Spleen (tissue), 11 donors: ENCODE measurements at regions not wholly inside any gene's neighbourhood (a gene's known extent, or its start where the extent isn't known, plus 50 kb on each side); places are given as distances from the start of the nearest gene placed in this dataset.

ENCODE experiments used
- DNase-seq: peaks from one replicate; pipeline ENCODE4 v3.0.0-alpha.2; 2020
- H3K27ac ChIP-seq, 8 donors: fragments of 200-600 bp; sonication (generic) in 7 of 8; 1 replicate in 4 of 8; 2 replicates in 4 of 8; pipeline versions ENCODE4 v1.5.0 to v1.8.0; 2016 to 2021; ENCODE audit warnings: inconsistent platforms in 4 of 8, mild to moderate bottlenecking in 4 of 8, moderate library complexity in 1 of 8
- H3K27me3 ChIP-seq, 7 donors: fragments of 200-600 bp; sonication (generic) in 6 of 7; replicated peaks in 1 of 7; 1 replicate in 4 of 7; 2 replicates in 3 of 7; pipeline versions ENCODE4 v1.5.0 to v1.8.0; 2016 to 2021; ENCODE audit warnings: inconsistent platforms in 3 of 7, mild to moderate bottlenecking in 1 of 7
- H3K36me3 ChIP-seq, 6 donors: fragments of 200-600 bp; sonication (generic) in 5 of 6; 1 replicate in 4 of 6; 2 replicates in 2 of 6; pipeline versions ENCODE4 v1.5.0 to v1.8.0; 2016 to 2021; ENCODE audit warnings: inconsistent platforms in 2 of 6
- H3K4me1 ChIP-seq, 6 donors: fragments of 200-600 bp; sonication (generic) in 5 of 6; 1 replicate in 3 of 6; 2 replicates in 3 of 6; pipeline versions ENCODE4 v1.5.0 to v1.8.0; 2016 to 2021; ENCODE audit warnings: inconsistent platforms in 3 of 6
- H3K4me3 ChIP-seq, 8 donors: fragments of 200-600 bp; sonication (generic) in 7 of 8; 1 replicate in 4 of 8; 2 replicates in 4 of 8; pipeline versions ENCODE4 v1.5.0 to v1.8.0; 2016 to 2021; ENCODE audit warnings: inconsistent platforms in 4 of 8, mild to moderate bottlenecking in 4 of 8, moderate library complexity in 2 of 8
- H3K9me3 ChIP-seq, 8 donors: fragments of 200-600 bp; sonication (generic) in 7 of 8; 1 replicate in 4 of 8; 2 replicates in 4 of 8; pipeline versions ENCODE4 v1.5.0 to v1.8.0; 2016 to 2021; ENCODE audit warnings: inconsistent platforms in 4 of 8
- CTCF ChIP-seq, 11 experiments: fragments of 200-600 bp in 7 of 11; fragments of 450-650 bp in 4 of 11; sonication (generic) in 4 of 11; IDR thresholded peaks in 8 of 11; conservative IDR thresholded peaks in 3 of 11; 1 replicate in 7 of 11; 2 replicates in 4 of 11; pipeline versions ENCODE4 v1.4.0 to v1.8.0; 2016 to 2021; ENCODE audit warnings: antibody characterized with exemption in 11 of 11, inconsistent platforms in 4 of 11, mild to moderate bottlenecking in 1 of 11
- POLR2A ChIP-seq, 3 donors: fragments of 450-650 bp; IDR thresholded peaks; one replicate each; pipeline ENCODE4 v1.5.1; 2017; ENCODE audit warnings: antibody characterized with exemption in 3 of 3, mild to moderate bottlenecking in 1 of 3
- POLR2AphosphoS5 ChIP-seq, 3 donors: sonication (generic); formaldehyde crosslinking; IDR thresholded peaks; one replicate each; pipeline ENCODE4 v1.5.1; 2017; ENCODE audit warnings: antibody characterized with exemption in 3 of 3
- WGBS, 5 donors: extraction: QIAGEN DNeasy Blood & Tissue Kit in 3 of 5; methylation state at CpG; one replicate each; pipeline versions ENCODE4 v1.1.5 to v1.1.7; 2013 to 2018; 5-methylcytosine and 5-hydroxymethylcytosine counted together
- intact Hi-C: fragments of 100-400 bp; cut with DNase I; formaldehyde crosslinking; loops from one replicate; pipeline ENCODE4 v1.15.0; 2023; ENCODE audit warnings: low total_unique reads
- donor health status: healthy with polysubstance abuse.
- donor health status: DM: no; HTN: no; CAD: no; lungs with moderate emphysema.
- donor health status: DM: no; HTN: no; CAD: no.
- donor health status: Bipolar disorder and iron deficiency.
- donor health status: healthy.
- donor health status: DM: no; HTN: no; CAD: no.
- donor health status: DM: yes; HTN: yes; CAD: no.

GRCh38 chr17:27232328-27232727 lies 61.6 kb upstream of the WSB1 start:
- peaks cover 0 to 18% (median 2%) of the 10 kb centered on the region in 6 donors for H3K4me1 ChIP-seq
- WGBS, 5 donors, result 83 to 92% (median 87%) methylated on average over 5 of the region's 5 CpGs
- no peaks in the 10 kb centered on the region for H3K27me3 ChIP-seq
- DNase-seq, result no peak
- TF ChIP-seq POLR2A (IDR thresholded peaks at IDR 0.05) (no peak), POLR2AphosphoS5 (IDR thresholded peaks at IDR 0.05) (no peak), CTCF (IDR thresholded peaks at IDR 0.05 in 8 of 11, conservative IDR thresholded peaks at IDR 0.05 in 3 of 11) (no peak)
- no peaks in the 10 kb centered on the region for H3K36me3 ChIP-seq
- intact Hi-C loops, result no loop called here
- H3K4me3 ChIP-seq, result no peak overlapping the region
- H3K9me3 ChIP-seq, result no peaks in the 10 kb centered on the region
- no peak overlapping the region for H3K27ac ChIP-seq

- no peaks in the 10 kb centered on the region for H3K27me3 ChIP-seq
- H3K36me3 ChIP-seq, result no peaks in the 10 kb centered on the region
- WGBS, 5 donors, result 64 to 74% (median 68%) methylated on average over 3 of the region's 3 CpGs
- intact Hi-C loops, result no loop called here
- H3K4me1 ChIP-seq, result peaks cover 0 to 26% (median 2%) of the 10 kb centered on the region in 6 donors
- no peak overlapping the region for H3K4me3 ChIP-seq
- H3K27ac ChIP-seq, result no peak overlapping the region
- no peaks in the 10 kb centered on the region for H3K9me3 ChIP-seq
- DNase-seq, result no peak
- no peak for TF ChIP-seq POLR2A (IDR thresholded peaks at IDR 0.05)
- no peak for TF ChIP-seq CTCF (IDR thresholded peaks at IDR 0.05 in 8 of 11, conservative IDR thresholded peaks at IDR 0.05 in 3 of 11)
- TF ChIP-seq POLR2AphosphoS5 (IDR thresholded peaks at IDR 0.05), result no peak
These were observed 60.9 kb upstream of the WSB1 start for GRCh38 chr17:27233059-27233458.

- Histone ChIP-seq H3K36me3 (no peaks in the 10 kb centered on the region), H3K4me1 (peaks cover 2 to 33% (median 5%) of the 10 kb centered on the region in 6 donors), H3K9me3 (no peaks in the 10 kb centered on the region), H3K4me3 (no peak overlapping the region), H3K27me3 (no peaks in the 10 kb centered on the region), H3K27ac (no peak overlapping the region)
- 40 to 68% (median 57%) methylated on average over 5 of the region's 5 CpGs for WGBS, 5 donors
- intact Hi-C loops, result no loop called here
- DNase-seq, result no peak
- TF ChIP-seq CTCF (IDR thresholded peaks at IDR 0.05 in 8 of 11, conservative IDR thresholded peaks at IDR 0.05 in 3 of 11) (no peak), POLR2A (IDR thresholded peaks at IDR 0.05) (no peak), POLR2AphosphoS5 (IDR thresholded peaks at IDR 0.05) (no peak)
These were observed 60.1 kb upstream of the WSB1 start for GRCh38 chr17:27233776-27234175.

- DNase-seq, result no peak
- no peaks in the 10 kb centered on the region for H3K9me3 ChIP-seq
- no peaks in the 10 kb centered on the region for H3K36me3 ChIP-seq
- peaks cover 8 to 62% (median 23%) of the 10 kb centered on the region in 6 donors for H3K4me1 ChIP-seq
- TF ChIP-seq CTCF (IDR thresholded peaks at IDR 0.05 in 8 of 11, conservative IDR thresholded peaks at IDR 0.05 in 3 of 11) (peak; percentile 90 to 97 (median 95)), POLR2A (IDR thresholded peaks at IDR 0.05) (no peak), POLR2AphosphoS5 (IDR thresholded peaks at IDR 0.05) (no peak)
- intact Hi-C loops, result loop anchor here (5.0 kb wide), 2 partner anchors 95 to 365 kb away; no protein-coding TSS in a partner anchor
- peak overlapping the region in 1 of 8 donors; percentile 97 for H3K27ac ChIP-seq
- H3K27me3 ChIP-seq, result no peaks in the 10 kb centered on the region
- H3K4me3 ChIP-seq, result no peak overlapping the region
- 58 to 69% (median 64%) methylated on average over 3 of the region's 3 CpGs for WGBS, 5 donors
These were observed 57.1 kb upstream of the WSB1 start for GRCh38 chr17:27236717-27237315.
